Fibroblast of lung (primary cell): ENCODE measurements at regions not wholly inside any gene's neighbourhood (a gene's known extent, or its start where the extent isn't known, plus 50 kb on each side); places are given as distances from the start of the nearest gene placed in this dataset.

Experiments
- DNase-seq, 2 donors: peaks; one replicate each; pipeline versions ENCODE4 v3.0.0 to v3.0.0-alpha.2; 2010; ENCODE audit warnings: low read depth in 2 of 2
- H2AFZ ChIP-seq: 2 replicates; pipeline ENCODE4 v1.5.1; 2012; ENCODE audit warnings: low read length, control low read depth, inconsistent platforms
- H3K27ac ChIP-seq: 2 replicates; pipeline ENCODE4 v1.5.1; 2011; ENCODE audit warnings: low read length, control low read depth; ENCODE audit not compliant: insufficient read depth
- H3K27me3 ChIP-seq: 2 replicates; pipeline ENCODE4 v1.5.1; 2011; ENCODE audit warnings: mild to moderate bottlenecking, low read length; ENCODE audit not compliant: control insufficient read depth, insufficient read depth
- H3K36me3 ChIP-seq: 2 replicates; pipeline ENCODE4 v1.5.1; 2011; ENCODE audit warnings: low read length; ENCODE audit not compliant: control insufficient read depth, insufficient read depth
- H3K4me1 ChIP-seq: 2 replicates; pipeline ENCODE4 v1.5.1; 2011; ENCODE audit warnings: low read length; ENCODE audit not compliant: control insufficient read depth, insufficient read depth; ENCODE audit errors: extremely low read depth
- H3K4me2 ChIP-seq: 2 replicates; pipeline ENCODE4 v1.5.1; 2011; ENCODE audit warnings: low read length, control low read depth; ENCODE audit not compliant: insufficient read depth; ENCODE audit errors: extremely low read depth
- H3K4me3 ChIP-seq, 4 experiments: fragments of 200-600 bp in 1 of 4; sonication (generic) in 1 of 4; replicated peaks in 1 of 4; 2 replicates each; pipeline ENCODE4 v1.5.1; 2011 to 2016; ENCODE audit warnings: low read length in 4 of 4, low read depth in 3 of 4, mild to moderate bottlenecking in 3 of 4, control low read depth in 2 of 4, inconsistent platforms in 1 of 4, mixed read lengths in 1 of 4; ENCODE audit not compliant: insufficient read depth in 1 of 4; ENCODE audit errors: control extremely low read depth in 1 of 4
- H3K79me2 ChIP-seq: 2 replicates; pipeline ENCODE4 v1.5.1; 2012; ENCODE audit warnings: mild to moderate bottlenecking, low read length, inconsistent platforms; ENCODE audit not compliant: control insufficient read depth, insufficient read depth
- H3K9ac ChIP-seq: 2 replicates; pipeline ENCODE4 v1.5.1; 2011; ENCODE audit warnings: mild to moderate bottlenecking, low read length, control low read depth; ENCODE audit not compliant: insufficient read depth
- H3K9me3 ChIP-seq: 2 replicates; pipeline ENCODE4 v1.5.1; 2012; ENCODE audit warnings: low read depth, low read length; ENCODE audit not compliant: control insufficient read depth, insufficient read depth
- H4K20me1 ChIP-seq: 2 replicates; pipeline ENCODE4 v1.5.1; 2011; ENCODE audit warnings: low read length; ENCODE audit not compliant: control insufficient read depth, insufficient read depth; ENCODE audit errors: extremely low read depth
- EZH2 ChIP-seq: IDR thresholded peaks from 2 replicates; pipeline ENCODE4 v1.5.1; 2012; ENCODE audit warnings: low read length, control low read depth, mild to moderate bottlenecking; ENCODE audit errors: missing control alignments
- TF ChIP-seq, protein P1 (sequence below), 2 donors: IDR thresholded peaks in 1 of 2; conservative IDR thresholded peaks in 1 of 2; 1 replicate in 1 of 2; 2 replicates in 1 of 2; pipeline ENCODE4 v1.5.1; 2011 to 2012; ENCODE audit warnings: low read length in 2 of 2, control low read depth in 1 of 2, inconsistent platforms in 1 of 2, low read depth in 1 of 2, mild to moderate bottlenecking in 1 of 2

DNA sequence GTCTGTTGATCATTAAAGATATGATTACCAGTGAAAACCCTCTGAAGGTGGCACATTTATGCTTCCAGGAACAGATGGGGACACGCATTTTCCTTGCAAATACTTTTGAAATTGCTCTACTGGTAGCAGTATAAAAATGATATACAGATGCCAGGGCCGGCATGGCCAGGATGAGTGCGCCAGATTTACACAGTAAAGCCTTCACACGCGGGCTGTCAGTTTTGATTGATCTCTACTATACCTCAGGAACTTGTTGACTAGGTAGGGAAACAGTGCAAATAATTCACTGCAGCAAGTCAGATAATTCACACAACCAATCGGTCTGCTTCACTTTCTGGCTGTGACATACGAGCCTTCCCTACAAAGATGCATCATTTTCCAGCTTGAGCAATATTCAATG, 123.2 kb upstream of the BARHL2 start:
- Histone ChIP-seq H2AFZ (no peak overlapping the region), H3K9me3 (no peaks in the 10 kb centered on the region), H3K4me1 (no peaks in the 10 kb centered on the region), H3K79me2 (no peaks in the 10 kb centered on the region), H3K4me2 (no peak overlapping the region), H3K4me3 (no peak overlapping the region), H3K27me3 (peaks cover 20% of the 10 kb centered on the region), H3K36me3 (no peaks in the 10 kb centered on the region), H3K9ac (no peak overlapping the region), H3K27ac (no peak overlapping the region), H4K20me1 (no peaks in the 10 kb centered on the region)
- no peak for DNase-seq
- no peak for TF ChIP-seq EZH2
- TF ChIP-seq, protein P1, sequence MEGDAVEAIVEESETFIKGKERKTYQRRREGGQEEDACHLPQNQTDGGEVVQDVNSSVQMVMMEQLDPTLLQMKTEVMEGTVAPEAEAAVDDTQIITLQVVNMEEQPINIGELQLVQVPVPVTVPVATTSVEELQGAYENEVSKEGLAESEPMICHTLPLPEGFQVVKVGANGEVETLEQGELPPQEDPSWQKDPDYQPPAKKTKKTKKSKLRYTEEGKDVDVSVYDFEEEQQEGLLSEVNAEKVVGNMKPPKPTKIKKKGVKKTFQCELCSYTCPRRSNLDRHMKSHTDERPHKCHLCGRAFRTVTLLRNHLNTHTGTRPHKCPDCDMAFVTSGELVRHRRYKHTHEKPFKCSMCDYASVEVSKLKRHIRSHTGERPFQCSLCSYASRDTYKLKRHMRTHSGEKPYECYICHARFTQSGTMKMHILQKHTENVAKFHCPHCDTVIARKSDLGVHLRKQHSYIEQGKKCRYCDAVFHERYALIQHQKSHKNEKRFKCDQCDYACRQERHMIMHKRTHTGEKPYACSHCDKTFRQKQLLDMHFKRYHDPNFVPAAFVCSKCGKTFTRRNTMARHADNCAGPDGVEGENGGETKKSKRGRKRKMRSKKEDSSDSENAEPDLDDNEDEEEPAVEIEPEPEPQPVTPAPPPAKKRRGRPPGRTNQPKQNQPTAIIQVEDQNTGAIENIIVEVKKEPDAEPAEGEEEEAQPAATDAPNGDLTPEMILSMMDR (conservative IDR thresholded peaks at IDR 0.05 in 1 of 2, IDR thresholded peaks at IDR 0.05 in 1 of 2; ENCODE audit: low read depth in 1 of 2, low read length in 2 of 2) = no peak

DNA sequence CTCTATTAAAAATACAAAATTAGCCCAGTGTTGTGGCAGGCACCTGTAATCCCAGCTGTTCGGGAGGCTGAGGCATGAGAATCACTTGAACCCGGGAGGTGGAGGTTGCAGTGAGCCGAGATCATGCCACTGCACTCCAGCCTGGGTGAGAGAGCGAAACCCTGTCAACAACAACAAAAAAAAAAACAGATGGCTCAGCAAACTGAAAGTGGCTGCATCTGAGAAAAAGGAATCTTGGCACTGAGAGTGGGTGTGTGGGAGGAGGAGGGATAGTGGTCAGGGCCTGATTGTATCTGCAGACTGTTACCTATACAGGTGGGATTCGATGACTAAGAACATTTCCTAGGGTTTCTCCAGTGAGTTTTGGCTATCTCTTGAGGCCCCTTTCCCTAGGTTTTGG, 122.2 kb upstream of the BARHL2 start:
- H4K20me1 ChIP-seq = no peaks in the 10 kb centered on the region
- H3K27ac ChIP-seq = no peak overlapping the region
- no peak for TF ChIP-seq EZH2
- TF ChIP-seq, protein P1 (conservative IDR thresholded peaks at IDR 0.05 in 1 of 2, IDR thresholded peaks at IDR 0.05 in 1 of 2; ENCODE audit: low read depth in 1 of 2, low read length in 2 of 2) = no peak
- H3K79me2 ChIP-seq = no peaks in the 10 kb centered on the region
- H3K27me3 ChIP-seq = peaks cover 30% of the 10 kb centered on the region
- H3K4me3 ChIP-seq = no peak overlapping the region
- no peak overlapping the region for H3K9ac ChIP-seq
- DNase-seq = no peak
- no peaks in the 10 kb centered on the region for H3K9me3 ChIP-seq
- H3K4me2 ChIP-seq = no peak overlapping the region
- H2AFZ ChIP-seq = no peak overlapping the region
- no peaks in the 10 kb centered on the region for H3K4me1 ChIP-seq
- H3K36me3 ChIP-seq = no peaks in the 10 kb centered on the region

DNA sequence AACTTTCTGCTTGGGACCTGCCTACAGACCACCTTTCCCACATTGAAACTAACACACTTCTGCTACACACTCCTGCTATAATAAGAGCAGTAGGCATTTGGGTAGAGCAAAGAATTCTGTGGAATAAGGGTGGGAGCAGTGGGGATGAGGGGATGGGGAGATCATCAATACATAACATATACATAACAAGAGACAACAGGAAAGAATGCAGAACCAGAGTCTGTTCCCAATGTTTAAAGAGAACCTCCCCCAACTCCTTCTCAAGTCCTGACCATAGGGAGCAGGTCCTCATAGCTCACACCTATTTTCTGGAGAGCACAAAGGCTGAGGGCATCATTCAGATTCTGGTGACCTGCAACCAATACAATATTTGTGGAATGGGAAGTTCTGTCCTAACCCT, 121.6 kb upstream of the BARHL2 start:
- Histone ChIP-seq H4K20me1 (no peaks in the 10 kb centered on the region), H3K79me2 (no peaks in the 10 kb centered on the region), H3K4me1 (no peaks in the 10 kb centered on the region), H3K4me2 (no peak overlapping the region), H3K4me3 (no peak overlapping the region), H3K36me3 (no peaks in the 10 kb centered on the region), H3K27ac (no peak overlapping the region), H3K9ac (no peak overlapping the region), H2AFZ (no peak overlapping the region), H3K27me3 (peaks cover 36% of the 10 kb centered on the region), H3K9me3 (no peaks in the 10 kb centered on the region)
- DNase-seq = no peak
- TF ChIP-seq, protein P1 (conservative IDR thresholded peaks at IDR 0.05 in 1 of 2, IDR thresholded peaks at IDR 0.05 in 1 of 2; ENCODE audit: low read depth in 1 of 2, low read length in 2 of 2) = no peak
- TF ChIP-seq EZH2 = no peak
